ENCODE measurements at regions not wholly inside any gene's neighbourhood (a gene's known extent, or its start where the extent isn't known, plus 50 kb on each side); places are given as distances from the start of the nearest gene placed in this dataset.

DNA sequence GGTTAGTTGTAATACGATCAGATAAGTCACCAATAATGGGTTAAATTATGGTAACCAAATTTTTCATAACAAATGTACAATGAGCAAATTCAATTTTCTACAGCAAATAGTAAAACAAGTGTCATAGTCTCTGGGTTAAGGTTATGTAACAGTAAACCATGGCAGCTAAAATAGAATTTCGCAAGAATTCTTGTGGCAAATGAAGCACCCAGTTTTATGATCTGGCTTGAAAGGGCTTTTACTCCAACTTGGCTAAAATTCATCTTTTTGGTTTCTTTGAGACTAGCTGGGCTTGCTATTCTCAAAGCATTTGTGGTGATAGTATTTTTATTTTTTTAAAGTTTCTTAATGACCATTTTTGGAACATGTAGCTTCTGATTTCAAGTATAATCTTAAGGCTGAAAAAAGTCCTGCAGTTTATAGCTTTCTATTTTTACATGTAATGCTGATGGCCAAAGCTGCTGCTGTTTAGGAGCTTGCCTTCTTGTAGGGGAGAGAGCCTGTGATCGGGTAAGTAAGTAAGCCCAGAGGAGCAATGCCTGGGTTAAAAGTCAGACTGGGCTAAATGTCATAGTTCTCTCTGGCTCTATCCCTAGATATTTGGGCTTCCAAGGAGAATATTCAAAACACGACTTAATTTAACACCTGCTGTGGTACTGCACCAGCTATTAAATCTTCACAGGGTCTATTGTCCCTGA is 55.5 kb upstream of the SYPL1 start:
- TF ChIP-seq POLR2AphosphoS5 (IDR thresholded peaks at IDR 0.05; ENCODE audit: insufficient read depth in 1 of 2, low read depth in 1 of 2) (peak in 1 of 2 donors; percentile 59), POLR2A (IDR thresholded peaks at IDR 0.05) (no peak)
- intact Hi-C loops (cut with DNase I), result no loop called here
- Histone ChIP-seq H3K36me3 (no peaks in the 10 kb centered on the region), H3K9me3 (peaks cover 6% of the 10 kb centered on the region), H3K27ac (peak overlapping the region; percentile 61), H3K4me3 (no peak overlapping the region), H3K4me1 (peaks cover 17% of the 10 kb centered on the region), H3K27me3 (no peaks in the 10 kb centered on the region)
- no peak for DNase-seq (ENCODE audit: extremely low spot score in 2 of 2)

- TF ChIP-seq, protein P1, sequence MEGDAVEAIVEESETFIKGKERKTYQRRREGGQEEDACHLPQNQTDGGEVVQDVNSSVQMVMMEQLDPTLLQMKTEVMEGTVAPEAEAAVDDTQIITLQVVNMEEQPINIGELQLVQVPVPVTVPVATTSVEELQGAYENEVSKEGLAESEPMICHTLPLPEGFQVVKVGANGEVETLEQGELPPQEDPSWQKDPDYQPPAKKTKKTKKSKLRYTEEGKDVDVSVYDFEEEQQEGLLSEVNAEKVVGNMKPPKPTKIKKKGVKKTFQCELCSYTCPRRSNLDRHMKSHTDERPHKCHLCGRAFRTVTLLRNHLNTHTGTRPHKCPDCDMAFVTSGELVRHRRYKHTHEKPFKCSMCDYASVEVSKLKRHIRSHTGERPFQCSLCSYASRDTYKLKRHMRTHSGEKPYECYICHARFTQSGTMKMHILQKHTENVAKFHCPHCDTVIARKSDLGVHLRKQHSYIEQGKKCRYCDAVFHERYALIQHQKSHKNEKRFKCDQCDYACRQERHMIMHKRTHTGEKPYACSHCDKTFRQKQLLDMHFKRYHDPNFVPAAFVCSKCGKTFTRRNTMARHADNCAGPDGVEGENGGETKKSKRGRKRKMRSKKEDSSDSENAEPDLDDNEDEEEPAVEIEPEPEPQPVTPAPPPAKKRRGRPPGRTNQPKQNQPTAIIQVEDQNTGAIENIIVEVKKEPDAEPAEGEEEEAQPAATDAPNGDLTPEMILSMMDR (IDR thresholded peaks at IDR 0.05), result peak; percentile 35 to 77 (median 64)
- no peak for TF ChIP-seq POLR2AphosphoS5 (IDR thresholded peaks at IDR 0.05; ENCODE audit: insufficient read depth in 1 of 2, low read depth in 1 of 2)
- H3K9me3 ChIP-seq, result peaks cover 6% of the 10 kb centered on the region
- peak overlapping the region; percentile 36 for H3K27ac ChIP-seq
- intact Hi-C loops (cut with DNase I), result no loop called here
- DNase-seq (ENCODE audit: extremely low spot score in 2 of 2), result no peak
- no peaks in the 10 kb centered on the region for H3K36me3 ChIP-seq
- H3K4me3 ChIP-seq, result no peak overlapping the region
- H3K4me1 ChIP-seq, result peaks cover 17% of the 10 kb centered on the region
- no peaks in the 10 kb centered on the region for H3K27me3 ChIP-seq
Measured at GRCh38 chr7:106166651-106167342, 54.7 kb upstream of the SYPL1 start.

DNA sequence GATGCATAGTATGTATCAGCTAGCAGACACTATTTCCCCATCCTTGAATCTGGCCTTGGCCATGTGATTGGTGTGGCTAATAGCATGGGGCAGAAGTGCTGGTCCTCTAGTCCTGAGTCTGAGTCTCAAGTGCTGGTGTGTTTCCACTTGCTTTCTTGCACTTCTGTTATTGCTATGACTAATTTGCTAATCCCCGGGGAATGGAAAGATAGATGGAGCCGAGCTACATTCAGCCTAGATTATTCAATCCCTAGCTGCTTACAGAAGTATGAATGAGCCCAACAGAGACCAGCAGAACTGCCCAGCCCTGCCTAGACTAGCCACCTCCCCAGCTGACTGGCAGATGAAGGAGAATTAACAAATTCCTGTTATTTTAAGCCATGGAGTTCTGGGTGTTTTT is 53.2 kb upstream of the SYPL1 start:
- peaks cover 6% of the 10 kb centered on the region for H3K9me3 ChIP-seq
- intact Hi-C loops (cut with DNase I), result no loop called here
- DNase-seq (ENCODE audit: extremely low spot score in 2 of 2), result no peak
- no peak for TF ChIP-seq POLR2AphosphoS5 (IDR thresholded peaks at IDR 0.05; ENCODE audit: insufficient read depth in 1 of 2, low read depth in 1 of 2)
- TF ChIP-seq, protein P1 (IDR thresholded peaks at IDR 0.05), result no peak
- TF ChIP-seq POLR2A (IDR thresholded peaks at IDR 0.05), result no peak
- no peaks in the 10 kb centered on the region for H3K36me3 ChIP-seq
- peaks cover 17% of the 10 kb centered on the region for H3K4me1 ChIP-seq
- H3K4me3 ChIP-seq, result no peak overlapping the region
- H3K27ac ChIP-seq, result no peak overlapping the region
- no peaks in the 10 kb centered on the region for H3K27me3 ChIP-seq

GRCh38 chr7:106163257-106163656 is 51.1 kb upstream of the SYPL1 start:
- no peak for DNase-seq (ENCODE audit: extremely low spot score in 2 of 2)
- intact Hi-C loops (cut with DNase I), result no loop called here
- Histone ChIP-seq H3K9me3 (peaks cover 6% of the 10 kb centered on the region), H3K4me3 (no peak overlapping the region), H3K4me1 (peaks cover 15% of the 10 kb centered on the region), H3K27ac (no peak overlapping the region), H3K27me3 (no peaks in the 10 kb centered on the region), H3K36me3 (no peaks in the 10 kb centered on the region)
- TF ChIP-seq, protein P1 (IDR thresholded peaks at IDR 0.05), result no peak
- TF ChIP-seq POLR2A (IDR thresholded peaks at IDR 0.05) (no peak), POLR2AphosphoS5 (IDR thresholded peaks at IDR 0.05; ENCODE audit: insufficient read depth in 1 of 2, low read depth in 1 of 2) (no peak)

All from vagina (tissue), 2 donors.